Right renal pelvis (tissue), 4 donors: ENCODE measurements at regions not wholly inside any gene's neighbourhood (a gene's known extent, or its start where the extent isn't known, plus 50 kb on each side); places are given as distances from the start of the nearest gene placed in this dataset.
"Not testable (repeated sequence)": the region's sequence is repeated elsewhere in the genome, so short reads cannot be mapped to it uniquely, and the experiment has no call there.

Source experiments
- DNase-seq, 4 donors: peaks; one replicate each; pipeline ENCODE4 v3.0.0-alpha.2; 2013; ENCODE audit warnings: low read depth in 4 of 4, low spot score in 3 of 4, missing footprints in 1 of 4

GRCh38 chr14:30214461-30215090 is 286.9 kb upstream of the PRKD1 start:
- peak; percentile 17 to 38 (median 22) for DNase-seq

GRCh38 chr14:30218907-30219306 is 291.3 kb upstream of the PRKD1 start:
- no peak for DNase-seq

GRCh38 chr14:30221546-30221945 is 293.9 kb upstream of the PRKD1 start:
- no peak for DNase-seq

- no peak for DNase-seq
These were observed 295.7 kb upstream of the PRKD1 start for GRCh38 chr14:30223385-30223785.

GRCh38 chr14:30223966-30224365 is 296.3 kb upstream of the PRKD1 start:
- no peak for DNase-seq

DNA sequence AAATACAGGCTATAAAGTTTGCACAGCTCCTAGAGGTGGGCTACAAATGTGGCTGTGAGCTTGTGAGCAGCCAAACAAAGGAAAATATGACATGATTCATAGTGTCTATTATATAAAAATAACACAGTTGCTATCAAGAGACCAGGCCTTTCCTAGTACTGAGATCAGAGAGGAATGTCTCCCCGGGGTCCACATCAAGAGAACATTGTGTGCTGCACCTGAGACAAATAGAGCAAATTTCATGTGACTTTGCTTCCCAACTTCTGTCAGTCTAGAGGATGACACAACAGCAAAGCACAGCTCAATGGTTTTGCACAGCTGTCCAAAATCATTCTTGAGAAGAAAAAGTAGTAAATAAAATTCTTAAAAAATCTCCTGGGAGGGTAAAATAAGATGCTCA is 297.5 kb upstream of the PRKD1 start:
- no peak for DNase-seq

- no peak for DNase-seq
These were observed 299.8 kb upstream of the PRKD1 start for GRCh38 chr14:30227436-30227835.

DNA sequence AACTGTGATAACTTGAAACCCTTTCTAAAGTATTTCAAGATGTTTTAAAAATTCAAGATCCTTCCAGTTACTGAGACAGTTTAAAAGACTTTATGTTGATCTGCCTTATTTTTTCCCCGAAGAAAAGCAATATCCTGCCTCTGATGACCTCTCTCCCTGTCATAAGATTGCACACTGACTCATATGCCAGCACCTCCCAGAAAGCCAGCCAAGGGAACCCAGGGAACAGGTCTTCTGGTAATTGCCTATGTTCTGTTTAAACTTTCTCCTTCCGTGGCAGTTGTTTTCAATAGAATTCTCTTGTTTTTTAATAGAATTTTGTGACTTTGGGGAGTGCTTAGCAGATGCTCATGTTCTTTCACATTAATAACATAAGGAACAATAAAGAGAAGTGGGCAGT is 300.2 kb upstream of the PRKD1 start:
- DNase-seq, result no peak

- no peak for DNase-seq
These were observed 303.1 kb upstream of the PRKD1 start for GRCh38 chr14:30230719-30231118.

GRCh38 chr14:30234966-30235365 is 307.3 kb upstream of the PRKD1 start:
- DNase-seq, result no peak

GRCh38 chr14:30235485-30235884 is 307.8 kb upstream of the PRKD1 start:
- no peak for DNase-seq

GRCh38 chr14:30238936-30239335 is 311.3 kb upstream of the PRKD1 start:
- no peak for DNase-seq

DNA sequence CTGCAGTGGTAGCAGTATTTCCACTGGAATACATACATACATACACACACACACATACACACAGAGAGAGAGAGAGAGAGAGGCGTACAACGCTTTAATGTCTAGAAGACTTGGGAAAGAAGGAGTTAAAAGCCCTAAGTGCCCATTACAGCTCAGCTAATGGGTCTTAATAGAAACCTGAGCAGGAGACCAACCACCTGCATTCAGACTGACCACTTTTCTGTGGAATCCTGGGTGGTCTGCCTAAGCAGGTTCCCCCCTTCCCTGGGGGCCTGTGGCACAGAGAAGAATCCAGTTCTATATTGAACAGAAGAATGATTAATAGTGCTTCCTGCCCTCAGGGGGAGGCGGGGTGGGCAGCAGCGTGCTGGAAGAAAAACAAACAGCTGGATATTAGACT is 312.4 kb upstream of the PRKD1 start:
- no peak for DNase-seq

DNA sequence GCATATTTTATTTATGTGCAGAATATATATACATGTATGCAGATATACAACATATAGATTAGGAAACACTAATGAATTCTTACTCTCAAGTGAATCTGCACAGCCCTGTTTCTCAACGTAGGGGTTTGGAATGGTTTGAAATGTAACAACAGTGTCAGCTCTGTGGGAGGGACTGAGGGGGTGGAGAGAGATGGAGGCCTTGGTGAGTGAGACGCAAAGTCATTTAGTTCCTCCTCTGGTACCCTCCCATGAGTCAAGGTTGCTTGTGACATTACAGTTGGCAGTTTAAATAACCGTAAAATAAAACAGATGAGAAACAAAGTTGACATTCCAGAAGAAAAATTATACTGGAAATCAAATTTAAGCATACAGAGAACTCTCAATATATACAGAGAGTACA is 313.0 kb upstream of the PRKD1 start:
- DNase-seq, result no peak

DNA sequence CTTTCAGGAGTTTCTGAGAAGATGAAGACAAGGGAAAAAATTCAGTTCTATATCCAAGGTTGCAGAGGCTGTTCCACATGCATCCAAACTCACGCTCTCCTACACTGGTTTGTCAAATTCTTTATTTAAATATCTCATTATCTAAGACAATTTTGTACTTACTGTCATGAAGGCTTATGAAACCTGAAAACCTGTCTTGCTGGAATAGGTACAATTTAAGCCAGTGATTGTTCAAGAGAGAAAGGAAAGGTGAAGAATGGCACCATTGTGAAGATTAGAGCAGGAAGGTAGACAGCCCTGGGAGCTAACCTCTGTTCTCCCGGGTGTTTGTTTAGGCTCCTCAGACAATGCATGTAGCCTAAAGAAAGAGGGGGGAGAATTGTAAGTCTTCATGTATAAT is 315.1 kb upstream of the PRKD1 start:
- DNase-seq, result no peak

DNA sequence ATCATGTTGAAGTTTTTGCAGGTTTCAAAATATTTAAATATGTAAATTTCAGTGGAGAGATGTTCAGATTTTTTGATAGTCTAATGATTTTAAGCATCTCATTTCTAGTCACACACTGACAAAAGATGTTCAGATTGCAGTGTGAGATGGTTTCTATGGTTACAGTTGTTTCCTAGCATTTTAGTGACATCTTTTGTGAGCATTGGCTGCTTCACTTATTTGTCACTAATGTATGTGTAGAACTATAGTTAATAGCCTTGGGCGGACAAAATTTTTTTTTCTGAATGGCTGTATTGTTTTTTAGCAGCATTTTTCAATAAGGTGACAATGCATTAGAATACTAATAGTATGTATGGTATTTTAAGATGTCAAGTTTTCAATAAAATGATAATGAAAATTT is 315.6 kb upstream of the PRKD1 start:
- DNase-seq, result no peak

DNA sequence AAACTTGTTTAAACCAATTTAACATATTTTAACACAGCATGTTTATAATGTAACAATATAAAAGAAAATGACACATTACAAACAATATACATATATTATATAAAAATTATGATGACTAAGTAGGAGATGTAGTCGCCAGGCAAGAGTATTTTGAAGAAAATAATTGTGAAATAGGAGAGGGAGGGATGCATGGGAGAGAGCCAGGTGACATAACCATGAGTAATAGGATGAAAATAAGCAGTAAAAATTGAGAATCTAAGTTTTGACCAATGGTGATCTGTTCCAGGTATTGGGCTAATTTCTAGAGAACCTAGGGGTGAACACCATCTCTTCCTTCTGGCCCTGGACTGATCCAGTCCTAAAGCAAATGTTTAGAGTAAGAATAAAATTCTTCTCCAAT is 315.2 kb upstream of the G2E3 start:
- DNase-seq, result no peak

GRCh38 chr14:30244348-30244747 is 314.6 kb upstream of the G2E3 start:
- DNase-seq, result not testable (repeated sequence)

DNA sequence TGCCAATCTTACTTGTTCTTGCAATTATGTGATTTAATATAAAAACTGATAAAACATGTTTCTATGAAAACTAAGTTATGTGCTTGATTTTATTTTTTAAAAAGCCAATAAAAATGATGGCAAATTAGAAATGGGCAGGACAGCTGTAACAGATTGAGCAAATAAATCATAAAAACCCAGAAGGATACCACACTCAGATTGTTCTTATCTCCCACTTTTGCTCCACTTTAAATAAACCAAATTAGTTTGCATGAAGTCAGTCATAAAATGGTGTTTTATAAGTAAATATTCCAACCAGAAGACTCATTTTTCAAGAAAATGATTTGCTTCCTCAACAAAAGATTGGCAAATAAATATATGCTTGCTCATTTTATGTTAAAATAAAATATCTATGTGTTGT is 307.9 kb upstream of the G2E3 start:
- no peak for DNase-seq

DNA sequence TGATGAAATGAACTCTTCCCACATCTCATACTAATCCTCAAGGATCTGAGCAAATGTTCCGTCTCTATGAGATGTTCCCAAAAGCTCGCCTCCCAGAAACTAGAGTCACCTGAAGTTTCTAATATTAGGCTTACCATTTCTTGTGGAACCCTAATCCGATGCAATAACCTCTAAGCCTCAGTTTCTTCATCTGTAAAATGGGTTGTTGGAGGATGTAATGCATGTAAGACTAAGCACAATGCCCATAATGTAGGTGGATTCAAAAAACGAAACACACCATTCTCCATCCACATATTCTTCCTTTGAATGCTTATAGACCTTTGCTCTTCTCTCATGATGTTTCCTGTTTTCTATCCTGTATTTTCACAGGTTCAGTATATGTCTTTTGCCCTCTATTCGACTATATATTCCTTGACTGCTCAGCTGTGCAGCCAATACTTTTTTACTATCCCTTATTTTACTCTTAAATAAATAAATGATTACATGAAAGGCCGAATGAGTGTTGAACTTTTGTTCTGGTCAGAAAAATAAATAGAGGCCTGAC is 307.3 kb upstream of the G2E3 start:
- DNase-seq, result no peak

- DNase-seq, result no peak
These were observed 306.8 kb upstream of the G2E3 start for GRCh38 chr14:30252151-30252550.

DNA sequence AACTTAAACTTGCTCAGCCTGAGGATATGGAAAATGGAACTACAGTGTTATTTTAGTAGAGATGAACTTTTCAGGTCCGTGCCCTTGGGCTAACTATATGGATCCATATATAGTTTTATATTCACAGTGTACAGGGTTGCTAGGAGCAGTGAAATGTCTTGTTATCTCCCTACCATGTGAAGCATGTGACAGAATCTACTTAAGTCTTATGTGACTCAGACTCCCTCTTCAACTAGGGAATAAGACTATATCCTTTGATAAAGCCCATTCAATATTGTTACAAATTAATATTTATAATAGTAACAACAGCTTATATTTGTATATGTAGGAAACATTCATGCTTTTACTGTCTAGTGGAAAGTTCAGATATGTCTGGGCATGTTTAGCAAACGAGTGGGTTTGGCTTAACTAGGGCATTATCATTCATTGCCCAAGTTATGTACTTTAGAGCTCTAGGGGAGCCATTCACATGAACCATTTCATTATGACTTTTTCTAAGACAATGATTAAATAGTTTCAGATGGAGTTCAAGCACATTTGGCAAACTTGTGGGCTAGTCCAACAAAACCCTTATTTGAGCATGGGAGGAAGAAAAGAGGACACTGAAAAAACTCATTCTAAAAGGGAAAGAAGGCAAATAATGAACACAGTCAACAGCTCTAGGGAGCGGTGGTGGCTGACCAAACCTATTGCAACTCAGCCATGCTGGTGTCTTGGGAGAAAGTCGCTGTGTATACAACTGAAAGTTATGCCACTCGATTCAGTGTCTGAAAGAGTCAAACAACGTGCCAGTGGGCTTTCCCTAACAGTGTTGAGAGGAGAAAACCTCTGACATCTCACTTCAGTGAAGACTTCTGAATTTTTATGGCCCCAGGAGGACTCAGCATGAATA is 305.9 kb upstream of the G2E3 start:
- no peak for DNase-seq
